ENCODE measurements at regions not wholly inside any gene's neighbourhood (a gene's known extent, or its start where the extent isn't known, plus 50 kb on each side); places are given as distances from the start of the nearest gene placed in this dataset.

DNA sequence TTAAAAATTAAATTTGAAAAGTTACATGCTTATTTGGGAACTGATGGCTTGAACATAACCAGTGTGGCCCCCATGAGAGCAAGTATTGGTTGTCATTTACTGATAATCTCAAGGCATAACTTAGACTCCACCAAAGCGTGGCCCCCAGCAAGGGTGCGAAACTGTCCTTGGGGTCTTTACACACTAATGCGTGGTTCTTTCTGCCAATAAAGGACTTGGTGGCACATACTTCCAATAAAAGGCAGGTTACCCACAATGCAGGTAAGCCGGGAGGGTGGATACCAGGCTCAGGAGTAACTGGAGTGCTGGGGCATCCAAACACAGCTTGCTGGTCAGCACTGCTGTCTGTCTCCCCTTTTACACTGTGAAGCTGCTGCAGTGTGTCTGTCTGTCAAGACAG lies 278.2 kb upstream of the NCKAP5 start:
- no peaks in the 10 kb centered on the region for H3K36me3 ChIP-seq (ENCODE audit: insufficient read depth, low read length)
- H3K4me1 ChIP-seq (ENCODE audit: insufficient read depth, low read length), result peaks cover 3% of the 10 kb centered on the region; the same call in 1 of the 2 replicates
- H3K9ac ChIP-seq (ENCODE audit: low read depth, low read length), result no peak overlapping the region
- no peaks in the 10 kb centered on the region for H3K9me3 ChIP-seq (ENCODE audit: control insufficient read depth, insufficient read depth, low read length)

DNA sequence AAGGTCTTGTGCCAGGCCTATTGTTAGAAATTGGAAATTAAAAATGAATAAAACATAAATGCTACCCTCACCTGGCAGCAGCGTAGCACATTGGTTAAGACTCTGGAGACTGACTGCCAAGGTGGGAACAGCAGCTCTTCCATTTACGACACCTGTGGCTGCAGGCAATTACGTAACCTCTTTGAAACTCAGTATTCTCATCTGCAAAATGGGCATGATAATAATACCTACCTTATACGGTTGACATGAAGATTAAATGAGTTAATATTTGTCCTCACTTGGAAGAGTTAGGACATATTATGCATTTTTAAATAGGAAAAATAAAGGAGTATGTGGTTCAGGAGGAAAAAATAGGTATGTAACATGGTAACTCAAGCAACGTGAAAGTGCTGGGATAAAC lies 279.3 kb upstream of the NCKAP5 start:
- Histone ChIP-seq H3K9ac (ENCODE audit: low read depth, low read length) (no peak overlapping the region), H3K4me1 (ENCODE audit: insufficient read depth, low read length) (peaks cover 3% of the 10 kb centered on the region; the same call in 1 of the 2 replicates), H3K9me3 (ENCODE audit: control insufficient read depth, insufficient read depth, low read length) (no peaks in the 10 kb centered on the region), H3K36me3 (ENCODE audit: insufficient read depth, low read length) (no peaks in the 10 kb centered on the region)

DNA sequence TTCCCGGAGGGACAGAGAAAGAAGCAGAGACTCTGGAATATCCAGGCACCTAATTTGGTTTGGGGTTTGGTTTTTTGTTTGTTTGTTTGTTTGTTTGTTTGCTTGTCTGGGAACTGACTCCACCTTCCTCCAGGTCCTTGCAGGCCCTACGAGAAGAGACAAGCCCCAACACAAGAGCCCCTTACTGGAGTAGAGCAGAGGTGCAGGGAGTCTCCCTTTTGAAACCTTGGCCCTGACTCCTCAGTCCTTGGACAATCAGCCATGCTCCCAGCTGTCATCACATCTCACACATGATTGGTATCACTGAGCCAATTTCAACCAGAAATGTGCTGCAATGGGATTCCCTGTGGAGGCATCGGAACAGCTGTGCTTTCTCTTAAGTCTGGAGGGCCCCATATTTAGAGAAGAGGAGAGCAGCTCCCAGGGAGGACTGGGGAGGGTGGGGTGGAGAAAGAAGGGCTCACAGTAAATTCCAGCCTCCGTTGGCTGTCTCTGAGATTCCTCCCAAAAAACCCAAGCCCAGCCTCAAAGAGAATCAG lies 279.9 kb upstream of the NCKAP5 start:
- H3K9me3 ChIP-seq (ENCODE audit: control insufficient read depth, insufficient read depth, low read length), result peaks cover 3% of the 10 kb centered on the region; the same call in 1 of the 2 replicates
- no peaks in the 10 kb centered on the region for H3K4me1 ChIP-seq (ENCODE audit: insufficient read depth, low read length)
- no peak overlapping the region for H3K9ac ChIP-seq (ENCODE audit: low read depth, low read length)

DNA sequence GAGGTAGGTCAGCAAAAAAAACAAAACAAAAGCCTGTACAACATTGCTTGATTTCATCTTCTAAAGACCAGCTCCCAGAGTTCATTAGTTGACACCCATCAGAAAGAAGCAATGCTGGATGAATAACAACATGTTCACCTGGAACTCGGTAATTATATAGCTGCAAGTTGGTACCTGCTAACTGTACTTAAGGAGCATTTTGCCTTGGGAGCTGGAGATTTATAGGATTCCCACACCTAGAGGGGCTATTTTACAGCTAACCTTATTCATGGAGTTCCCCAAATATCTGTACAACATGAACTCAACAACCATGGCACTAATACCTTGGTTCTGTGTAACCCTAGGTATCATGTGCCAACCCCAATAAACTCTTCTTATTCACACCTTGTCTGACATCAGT lies 281.1 kb upstream of the NCKAP5 start:
- Histone ChIP-seq H3K9me3 (ENCODE audit: control insufficient read depth, insufficient read depth, low read length) (peaks cover 9% of the 10 kb centered on the region), H3K9ac (ENCODE audit: low read depth, low read length) (no peak overlapping the region), H3K36me3 (ENCODE audit: insufficient read depth, low read length) (no peaks in the 10 kb centered on the region), H3K4me1 (ENCODE audit: insufficient read depth, low read length) (no peaks in the 10 kb centered on the region)

More for the DNA sequence above, 279.9 kb upstream of the NCKAP5 start:
- no peaks in the 10 kb centered on the region for H3K36me3 ChIP-seq (ENCODE audit: insufficient read depth, low read length)

DNA sequence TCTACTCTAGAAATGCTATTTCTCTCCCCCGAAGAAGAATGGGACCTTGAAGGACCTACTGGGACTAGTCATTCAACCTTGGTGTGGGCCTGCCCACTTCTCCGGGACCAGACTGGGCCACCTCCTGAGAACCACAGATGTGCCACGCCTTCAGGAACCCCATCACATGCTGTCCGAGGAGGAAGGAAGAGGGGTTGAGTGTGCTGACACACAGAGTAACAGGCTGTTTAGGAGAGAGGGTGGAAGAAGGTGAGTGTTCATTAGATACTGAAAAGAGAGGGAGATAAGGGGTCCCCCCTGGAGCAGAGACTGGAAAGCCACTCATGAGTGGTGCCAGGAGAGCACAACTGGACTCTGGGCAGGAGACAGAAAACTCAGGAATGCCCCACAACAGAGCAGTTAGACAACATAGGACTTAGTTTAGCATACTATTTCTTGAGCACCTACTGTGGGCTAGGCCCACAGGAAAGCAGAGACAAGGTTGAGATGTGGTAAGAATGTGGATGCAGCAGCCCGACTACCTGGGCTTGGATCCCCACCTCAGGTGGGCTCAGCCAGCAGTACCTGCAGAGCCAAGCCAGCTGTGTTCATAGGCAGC lies 286.4 kb upstream of the NCKAP5 start:
- Histone ChIP-seq H3K9ac (ENCODE audit: low read depth, low read length) (no peak overlapping the region), H3K9me3 (ENCODE audit: control insufficient read depth, insufficient read depth, low read length) (peaks cover 9% of the 10 kb centered on the region), H3K36me3 (ENCODE audit: insufficient read depth, low read length) (no peaks in the 10 kb centered on the region), H3K4me1 (ENCODE audit: insufficient read depth, low read length) (no peaks in the 10 kb centered on the region)

DNA sequence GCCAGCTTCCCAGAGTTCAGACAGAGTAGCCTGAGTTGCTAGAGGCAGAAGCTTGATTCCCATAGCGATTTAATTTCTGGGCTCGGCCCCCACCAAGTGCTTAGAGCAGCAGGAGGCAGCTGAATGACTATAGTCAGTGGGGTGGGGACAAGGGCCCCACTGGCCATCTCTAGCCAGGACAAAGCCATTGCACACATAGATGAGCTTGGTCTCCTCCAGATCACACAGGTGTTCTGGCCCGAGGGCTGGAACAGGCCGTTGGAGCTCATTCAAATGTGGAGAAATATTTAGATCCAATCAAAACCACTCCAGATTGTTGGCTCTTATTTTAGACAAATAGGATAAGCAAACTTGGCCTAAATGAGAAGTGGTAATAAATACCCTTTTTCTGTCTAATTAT lies 287.3 kb upstream of the NCKAP5 start:
- Histone ChIP-seq H3K4me1 (ENCODE audit: insufficient read depth, low read length) (no peaks in the 10 kb centered on the region), H3K9ac (ENCODE audit: low read depth, low read length) (no peak overlapping the region), H3K9me3 (ENCODE audit: control insufficient read depth, insufficient read depth, low read length) (peaks cover 9% of the 10 kb centered on the region), H3K36me3 (ENCODE audit: insufficient read depth, low read length) (no peaks in the 10 kb centered on the region)

DNA sequence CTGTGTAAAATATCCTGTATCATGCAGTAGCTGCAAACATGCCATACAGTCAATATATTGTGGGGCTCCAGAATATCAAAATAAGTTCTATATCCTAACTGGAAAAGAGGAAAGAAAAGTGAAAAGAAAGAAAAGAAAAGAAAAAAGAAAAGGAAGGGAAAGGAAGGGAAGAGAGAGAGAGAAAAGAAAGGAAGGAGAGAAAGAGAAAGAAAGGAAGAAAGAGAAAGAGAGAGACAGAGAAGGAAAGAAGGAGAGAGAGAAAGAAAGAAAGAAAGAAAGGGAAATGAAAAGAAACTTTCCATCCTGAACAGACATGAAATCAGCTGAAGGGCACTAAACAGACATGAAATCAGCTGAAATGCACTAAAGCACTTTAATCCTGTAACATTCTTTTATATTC lies 288.4 kb upstream of the NCKAP5 start:
- H3K36me3 ChIP-seq (ENCODE audit: insufficient read depth, low read length), result no peaks in the 10 kb centered on the region
- H3K9ac ChIP-seq (ENCODE audit: low read depth, low read length), result no peak overlapping the region
- peaks cover 9% of the 10 kb centered on the region for H3K9me3 ChIP-seq (ENCODE audit: control insufficient read depth, insufficient read depth, low read length)
- no peaks in the 10 kb centered on the region for H3K4me1 ChIP-seq (ENCODE audit: insufficient read depth, low read length)

DNA sequence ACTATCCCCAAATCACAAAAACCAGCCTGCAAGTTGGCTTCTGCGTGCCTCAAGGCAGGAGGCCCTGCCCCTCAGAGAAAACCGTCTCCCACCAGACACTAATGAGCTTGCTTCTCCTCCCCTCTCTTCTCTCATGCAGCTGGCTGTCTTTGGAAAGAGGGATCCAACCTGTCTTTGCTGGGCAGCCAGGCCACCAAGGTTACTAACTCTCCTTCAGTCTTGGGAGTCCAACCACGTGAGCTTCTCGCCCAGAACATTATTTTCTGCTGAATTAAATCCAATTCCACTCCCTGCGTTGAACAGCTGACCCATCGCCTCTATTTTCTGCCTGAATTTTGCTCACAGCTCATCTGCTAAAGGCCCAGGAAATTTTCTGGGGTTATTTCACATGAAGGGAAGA lies 291.3 kb upstream of the NCKAP5 start:
- H3K4me1 ChIP-seq (ENCODE audit: insufficient read depth, low read length), result no peaks in the 10 kb centered on the region
- H3K9me3 ChIP-seq (ENCODE audit: control insufficient read depth, insufficient read depth, low read length), result no peaks in the 10 kb centered on the region
- H3K36me3 ChIP-seq (ENCODE audit: insufficient read depth, low read length), result no peaks in the 10 kb centered on the region

DNA sequence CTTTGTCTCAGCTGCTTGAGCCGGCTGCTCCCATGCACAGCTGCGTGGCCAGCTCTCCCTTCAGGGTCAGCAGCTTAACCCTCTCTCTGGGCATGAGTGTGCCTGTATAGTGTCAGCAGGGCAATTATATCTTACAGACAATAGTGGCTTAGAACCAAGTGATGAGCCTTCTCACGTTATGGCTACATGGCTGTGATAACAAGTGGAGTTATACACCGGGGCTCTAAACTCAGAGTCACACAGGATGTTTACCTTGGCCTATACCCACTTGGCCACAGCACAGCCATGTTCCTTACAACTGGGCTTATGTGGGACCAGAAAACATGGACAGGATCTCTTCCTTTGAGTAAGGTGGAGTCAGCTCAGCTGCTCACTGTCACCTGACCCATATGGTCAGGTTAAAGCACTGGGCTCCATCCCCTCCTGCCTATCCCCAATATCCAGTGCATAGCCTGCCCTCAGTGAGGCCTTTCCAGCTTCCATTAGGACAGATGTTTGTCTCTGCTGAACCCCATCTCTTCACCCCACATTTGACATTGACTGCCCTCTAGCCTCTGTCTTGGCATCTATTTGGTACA lies 294.2 kb upstream of the NCKAP5 start:
- no peaks in the 10 kb centered on the region for H3K4me1 ChIP-seq (ENCODE audit: insufficient read depth, low read length)
- no peaks in the 10 kb centered on the region for H3K36me3 ChIP-seq (ENCODE audit: insufficient read depth, low read length)
- H3K9ac ChIP-seq (ENCODE audit: low read depth, low read length), result no peak overlapping the region
- H3K9me3 ChIP-seq (ENCODE audit: control insufficient read depth, insufficient read depth, low read length), result no peaks in the 10 kb centered on the region

More for the DNA sequence above, 291.3 kb upstream of the NCKAP5 start:
- no peak overlapping the region for H3K9ac ChIP-seq (ENCODE audit: low read depth, low read length)

DNA sequence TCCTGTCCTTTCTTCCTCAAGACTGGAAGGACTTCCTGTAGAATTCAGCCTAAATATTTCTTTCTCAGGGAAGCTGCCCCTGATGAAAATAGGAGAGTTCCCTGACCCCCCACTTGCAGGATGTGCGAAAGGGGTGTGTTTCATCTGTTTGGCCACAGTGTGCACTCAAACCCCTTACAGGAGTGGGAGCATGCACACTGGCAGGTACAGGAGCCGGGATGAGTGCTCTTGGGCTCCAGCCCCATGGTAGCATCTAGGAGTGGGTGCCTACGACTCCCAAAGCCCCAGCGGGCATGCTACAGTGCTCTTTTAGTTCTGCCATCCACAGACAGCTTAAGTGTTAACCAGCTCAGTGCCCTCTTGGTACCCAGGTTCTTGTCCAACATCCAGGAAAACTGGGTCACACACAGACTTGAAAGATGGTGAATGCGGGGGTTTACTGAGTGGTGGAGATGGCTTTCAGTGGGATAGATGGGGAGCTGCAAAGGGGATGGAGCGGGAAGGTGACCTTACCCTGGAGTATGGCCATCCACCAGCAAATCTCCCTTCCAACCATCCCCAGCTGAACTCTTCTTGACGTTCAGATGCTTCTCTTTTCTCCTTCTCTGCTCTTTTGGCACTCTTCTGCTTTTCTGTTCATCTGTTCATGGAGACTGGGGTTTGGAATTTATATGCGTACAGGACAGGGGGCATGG lies 295.0 kb upstream of the NCKAP5 start:
- no peaks in the 10 kb centered on the region for H3K36me3 ChIP-seq (ENCODE audit: insufficient read depth, low read length)
- H3K9ac ChIP-seq (ENCODE audit: low read depth, low read length), result no peak overlapping the region
- H3K4me1 ChIP-seq (ENCODE audit: insufficient read depth, low read length), result no peaks in the 10 kb centered on the region
- no peaks in the 10 kb centered on the region for H3K9me3 ChIP-seq (ENCODE audit: control insufficient read depth, insufficient read depth, low read length)

DNA sequence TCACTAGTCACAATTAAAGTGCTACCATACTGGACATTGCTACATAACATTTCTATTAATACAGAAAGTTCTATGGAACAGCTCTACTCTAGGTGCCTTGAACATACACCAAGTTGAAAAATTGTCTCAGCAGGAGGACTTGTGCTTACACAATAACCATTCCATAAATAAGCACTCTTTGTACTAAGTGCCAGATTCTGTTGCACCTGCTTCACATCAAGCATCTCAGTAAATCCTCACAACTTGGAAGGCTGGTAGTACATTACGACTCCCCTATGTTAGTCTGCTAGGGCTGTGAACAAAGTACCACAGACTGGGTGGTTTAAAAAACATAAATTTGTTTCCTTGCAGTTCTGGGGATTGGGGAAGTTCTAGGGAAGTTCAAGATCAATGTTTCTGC lies 296.9 kb upstream of the NCKAP5 start:
- H3K9me3 ChIP-seq (ENCODE audit: control insufficient read depth, insufficient read depth, low read length), result no peaks in the 10 kb centered on the region
- no peaks in the 10 kb centered on the region for H3K4me1 ChIP-seq (ENCODE audit: insufficient read depth, low read length)
- no peaks in the 10 kb centered on the region for H3K36me3 ChIP-seq (ENCODE audit: insufficient read depth, low read length)
- no peak overlapping the region for H3K9ac ChIP-seq (ENCODE audit: low read depth, low read length)

DNA sequence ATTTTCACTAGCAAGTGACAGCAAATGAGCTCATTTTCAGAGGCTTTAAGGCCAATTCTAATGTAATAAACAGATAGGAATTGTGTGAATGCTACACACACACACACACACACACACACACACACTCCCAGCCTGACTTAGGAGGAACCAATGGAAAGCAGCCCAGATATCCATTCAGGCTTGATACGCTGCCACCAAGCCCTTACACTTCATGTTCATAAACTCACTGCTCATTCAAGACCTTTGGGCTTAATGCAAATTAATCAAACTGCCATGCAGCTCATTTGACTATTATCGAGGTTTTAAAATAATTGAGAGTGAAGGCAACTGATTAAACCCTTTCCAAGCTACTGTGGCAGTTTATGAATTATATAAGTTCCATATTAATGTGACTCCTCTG lies 298.9 kb upstream of the NCKAP5 start:
- H3K9me3 ChIP-seq (ENCODE audit: control insufficient read depth, insufficient read depth, low read length), result no peaks in the 10 kb centered on the region; the same call in 1 of the 2 replicates
- H3K36me3 ChIP-seq (ENCODE audit: insufficient read depth, low read length), result no peaks in the 10 kb centered on the region
- H3K4me1 ChIP-seq (ENCODE audit: insufficient read depth, low read length), result no peaks in the 10 kb centered on the region
- H3K9ac ChIP-seq (ENCODE audit: low read depth, low read length), result no peak overlapping the region

DNA sequence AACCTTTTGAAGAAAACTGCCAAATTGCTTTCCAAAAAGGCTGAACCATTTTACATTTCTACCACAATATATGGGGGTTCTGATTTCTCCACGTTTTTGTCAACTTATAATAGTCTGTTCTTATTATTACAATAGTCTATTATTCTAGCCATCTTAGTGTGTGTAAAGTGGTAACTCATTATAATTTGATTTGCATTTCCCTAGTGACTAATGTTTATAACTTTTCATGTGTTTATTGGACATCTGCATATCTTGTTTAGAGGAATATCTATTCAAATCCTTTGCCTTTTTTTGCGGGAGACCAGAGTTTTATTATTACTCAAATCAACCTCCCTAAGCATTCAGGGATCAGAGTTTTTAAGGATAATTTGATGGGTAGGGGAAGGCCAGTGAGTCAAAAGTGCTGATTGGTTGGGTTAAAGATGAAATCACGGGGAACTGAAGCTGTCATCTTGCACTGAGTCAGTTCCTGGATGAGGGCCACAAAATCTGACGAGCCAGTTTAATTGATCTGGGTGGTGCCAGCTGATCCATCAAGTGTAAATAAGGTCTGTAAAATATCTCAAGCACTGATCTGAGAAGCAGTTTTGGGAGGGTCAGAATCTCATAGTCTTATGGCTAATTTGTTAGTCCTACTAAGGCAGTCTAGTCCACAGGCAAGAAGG lies 303.4 kb upstream of the NCKAP5 start:
- H3K9ac ChIP-seq (ENCODE audit: low read depth, low read length), result no peak overlapping the region
- no peaks in the 10 kb centered on the region for H3K4me1 ChIP-seq (ENCODE audit: insufficient read depth, low read length)
- no peaks in the 10 kb centered on the region for H3K36me3 ChIP-seq (ENCODE audit: insufficient read depth, low read length)
- H3K9me3 ChIP-seq (ENCODE audit: control insufficient read depth, insufficient read depth, low read length), result no peaks in the 10 kb centered on the region; the same call in 1 of the 2 replicates

DNA sequence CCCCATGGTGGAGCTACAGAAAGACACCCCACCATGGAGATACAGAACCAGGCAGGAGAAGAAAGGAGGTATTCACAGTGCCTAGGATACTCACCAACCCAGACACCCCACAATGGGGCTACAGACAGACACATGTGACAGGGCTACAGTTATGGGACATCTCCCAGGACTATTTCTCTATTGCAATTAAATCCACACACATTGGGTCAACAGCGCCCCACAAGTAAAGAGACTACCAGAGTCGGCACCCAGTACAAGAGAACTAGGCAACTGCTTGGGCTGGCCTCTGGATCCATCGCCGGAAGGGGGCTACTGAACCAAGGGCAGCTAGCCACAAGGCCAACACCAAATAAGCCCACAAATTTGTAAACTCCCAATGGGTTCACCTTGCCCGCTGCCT lies 310.1 kb upstream of the NCKAP5 start:
- Histone ChIP-seq H3K9ac (ENCODE audit: low read depth, low read length) (no peak overlapping the region), H3K9me3 (ENCODE audit: control insufficient read depth, insufficient read depth, low read length) (no peaks in the 10 kb centered on the region), H3K36me3 (ENCODE audit: insufficient read depth, low read length) (no peaks in the 10 kb centered on the region), H3K4me1 (ENCODE audit: insufficient read depth, low read length) (no peaks in the 10 kb centered on the region)

Data from ES-I3 (cell line).